Uterus (tissue), 3 donors: ENCODE measurements at regions not wholly inside any gene's neighbourhood (a gene's known extent, or its start where the extent isn't known, plus 50 kb on each side); places are given as distances from the start of the nearest gene placed in this dataset.

Source experiments
- DNase-seq, 2 donors: peaks; one replicate each; pipeline ENCODE4 v3.0.0-alpha.2; 2019 to 2020
- H3K27ac ChIP-seq, 2 donors: fragments of 200-600 bp; sonication (generic); 1 replicate in 1 of 2; 2 replicates in 1 of 2; pipeline ENCODE4 v1.5.1; 2016 to 2018
- H3K27me3 ChIP-seq, 2 donors: fragments of 200-600 bp; sonication (generic); one replicate each; pipeline ENCODE4 v1.5.1; 2018 to 2019; ENCODE audit warnings: control low read depth in 1 of 2
- H3K36me3 ChIP-seq, 2 donors: fragments of 200-600 bp; sonication (generic); one replicate each; pipeline ENCODE4 v1.5.1; 2019; ENCODE audit warnings: control low read depth in 1 of 2
- H3K4me1 ChIP-seq, 2 donors: fragments of 200-600 bp; sonication (generic); one replicate each; pipeline ENCODE4 v1.5.1; 2018 to 2019; ENCODE audit warnings: control low read depth in 1 of 2
- H3K4me3 ChIP-seq, 2 donors: fragments of 200-600 bp; sonication (generic); 1 replicate in 1 of 2; 2 replicates in 1 of 2; pipeline ENCODE4 v1.5.1; 2018 to 2019; ENCODE audit warnings: mild to moderate bottlenecking in 1 of 2
- H3K9me3 ChIP-seq, 2 donors: fragments of 200-600 bp; sonication (generic); one replicate each; pipeline ENCODE4 v1.5.1; 2019; ENCODE audit warnings: control low read depth in 1 of 2
- CTCF ChIP-seq, 4 experiments: fragments of 200-600 bp in 2 of 4; fragments of 450-650 bp in 2 of 4; sonication (generic) in 2 of 4; IDR thresholded peaks; one replicate each; pipeline ENCODE4 v1.5.1; 2016 to 2019; ENCODE audit warnings: antibody characterized with exemption in 4 of 4, mild to moderate bottlenecking in 2 of 4, moderate library complexity in 1 of 4
- POLR2A ChIP-seq, 2 donors: fragments of 450-650 bp; IDR thresholded peaks; one replicate each; pipeline ENCODE4 v1.6.1; 2016; ENCODE audit warnings: antibody characterized with exemption in 2 of 2, mild to moderate bottlenecking in 1 of 2, moderate library complexity in 1 of 2
- intact Hi-C: fragments of 100-400 bp; cut with DNase I; formaldehyde crosslinking; loops from one replicate; pipeline ENCODE4 v1.15.1; 2023; ENCODE audit warnings: low total_unique reads
- donor health status: DM: yes; HTN: yes; CAD: no.

- no peak for DNase-seq
- TF ChIP-seq POLR2A (IDR thresholded peaks at IDR 0.05) (no peak), CTCF (IDR thresholded peaks at IDR 0.05) (no peak)
- intact Hi-C loops: no loop called here
- no peaks in the 10 kb centered on the region for H3K9me3 ChIP-seq
- H3K4me3 ChIP-seq: no peak overlapping the region
- H3K36me3 ChIP-seq: no peaks in the 10 kb centered on the region
- peaks cover 6 to 25% of the 10 kb centered on the region in 2 donors for H3K27me3 ChIP-seq
- H3K4me1 ChIP-seq: peaks cover 0 to 10% of the 10 kb centered on the region in 2 donors
- no peak overlapping the region for H3K27ac ChIP-seq
Observed at GRCh38 chr5:155732587-155733376, 594.2 kb upstream of the SGCD start.

GRCh38 chr5:155733935-155734334 is 593.0 kb upstream of the SGCD start:
- TF ChIP-seq POLR2A (IDR thresholded peaks at IDR 0.05) (no peak), CTCF (IDR thresholded peaks at IDR 0.05) (no peak)
- Histone ChIP-seq H3K4me1 (peaks cover 0 to 7% of the 10 kb centered on the region in 2 donors), H3K9me3 (no peaks in the 10 kb centered on the region), H3K36me3 (no peaks in the 10 kb centered on the region), H3K27ac (no peak overlapping the region), H3K4me3 (no peak overlapping the region), H3K27me3 (peaks cover 6 to 24% of the 10 kb centered on the region in 2 donors)
- intact Hi-C loops: no loop called here
- DNase-seq: no peak

- DNase-seq: no peak
Observed at GRCh38 chr5:155735388-155735787, 591.6 kb upstream of the SGCD start.

GRCh38 chr5:155738616-155739015 is 588.3 kb upstream of the SGCD start:
- no peaks in the 10 kb centered on the region for H3K9me3 ChIP-seq
- no peaks in the 10 kb centered on the region for H3K36me3 ChIP-seq
- no peaks in the 10 kb centered on the region for H3K27me3 ChIP-seq
- DNase-seq: no peak
- intact Hi-C loops: no loop called here
- H3K27ac ChIP-seq: no peak overlapping the region
- no peak overlapping the region for H3K4me3 ChIP-seq
- TF ChIP-seq POLR2A (IDR thresholded peaks at IDR 0.05): no peak
- no peak for TF ChIP-seq CTCF (IDR thresholded peaks at IDR 0.05)
- no peaks in the 10 kb centered on the region for H3K4me1 ChIP-seq

More at GRCh38 chr5:155735388-155735787, 591.6 kb upstream of the SGCD start:
- intact Hi-C loops: no loop called here
- H3K9me3 ChIP-seq: no peaks in the 10 kb centered on the region
- H3K4me3 ChIP-seq: no peak overlapping the region
- H3K4me1 ChIP-seq: no peaks in the 10 kb centered on the region
- peaks cover 0 to 10% of the 10 kb centered on the region in 2 donors for H3K27me3 ChIP-seq
- TF ChIP-seq POLR2A (IDR thresholded peaks at IDR 0.05) (no peak), CTCF (IDR thresholded peaks at IDR 0.05) (no peak)
- H3K27ac ChIP-seq: no peak overlapping the region
- no peaks in the 10 kb centered on the region for H3K36me3 ChIP-seq

GRCh38 chr5:155746367-155747038 is 580.5 kb upstream of the SGCD start:
- no peak for DNase-seq
- no peaks in the 10 kb centered on the region for H3K4me1 ChIP-seq
- H3K9me3 ChIP-seq: no peaks in the 10 kb centered on the region
- no peak for TF ChIP-seq CTCF (IDR thresholded peaks at IDR 0.05)
- no peak for TF ChIP-seq POLR2A (IDR thresholded peaks at IDR 0.05)
- H3K36me3 ChIP-seq: no peaks in the 10 kb centered on the region
- H3K27ac ChIP-seq: no peak overlapping the region
- intact Hi-C loops: no loop called here
- H3K4me3 ChIP-seq: no peak overlapping the region
- H3K27me3 ChIP-seq: no peaks in the 10 kb centered on the region
